C4-2B (cell line): ENCODE measurements at regions not wholly inside any gene's neighbourhood (a gene's known extent, or its start where the extent isn't known, plus 50 kb on each side); places are given as distances from the start of the nearest gene placed in this dataset.

Experiments used
- ZFX ChIP-seq: fragments of 450-650 bp; IDR thresholded peaks from 2 replicates; pipeline ENCODE4 v1.6.1; 2017
- TF ChIP-seq, protein P1 (sequence below): fragments of 450-650 bp; conservative IDR thresholded peaks from 2 replicates; pipeline ENCODE4 v1.5.1; 2017; ENCODE audit warnings: mild to moderate bottlenecking

DNA sequence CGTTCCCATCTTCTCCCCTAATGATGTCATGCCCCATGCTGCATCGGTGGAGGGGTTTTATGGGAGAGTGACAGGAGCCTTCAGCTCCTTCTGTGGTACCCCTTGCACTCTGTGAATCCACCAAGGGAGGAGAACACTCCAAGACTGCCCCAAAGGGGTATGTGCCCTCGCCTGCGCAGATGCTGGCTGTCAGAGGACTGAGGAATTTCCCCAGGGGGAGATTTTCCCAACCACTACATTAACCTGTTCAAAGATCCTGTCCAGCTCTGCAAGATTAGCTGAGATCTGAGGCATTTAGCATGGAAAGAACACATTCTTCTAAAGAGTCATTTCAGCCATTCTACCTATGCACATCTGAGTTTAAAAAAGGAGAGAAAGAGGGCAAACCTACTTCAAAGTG lies 143.2 kb upstream of the ITGA6 start:
- TF ChIP-seq, protein P1, sequence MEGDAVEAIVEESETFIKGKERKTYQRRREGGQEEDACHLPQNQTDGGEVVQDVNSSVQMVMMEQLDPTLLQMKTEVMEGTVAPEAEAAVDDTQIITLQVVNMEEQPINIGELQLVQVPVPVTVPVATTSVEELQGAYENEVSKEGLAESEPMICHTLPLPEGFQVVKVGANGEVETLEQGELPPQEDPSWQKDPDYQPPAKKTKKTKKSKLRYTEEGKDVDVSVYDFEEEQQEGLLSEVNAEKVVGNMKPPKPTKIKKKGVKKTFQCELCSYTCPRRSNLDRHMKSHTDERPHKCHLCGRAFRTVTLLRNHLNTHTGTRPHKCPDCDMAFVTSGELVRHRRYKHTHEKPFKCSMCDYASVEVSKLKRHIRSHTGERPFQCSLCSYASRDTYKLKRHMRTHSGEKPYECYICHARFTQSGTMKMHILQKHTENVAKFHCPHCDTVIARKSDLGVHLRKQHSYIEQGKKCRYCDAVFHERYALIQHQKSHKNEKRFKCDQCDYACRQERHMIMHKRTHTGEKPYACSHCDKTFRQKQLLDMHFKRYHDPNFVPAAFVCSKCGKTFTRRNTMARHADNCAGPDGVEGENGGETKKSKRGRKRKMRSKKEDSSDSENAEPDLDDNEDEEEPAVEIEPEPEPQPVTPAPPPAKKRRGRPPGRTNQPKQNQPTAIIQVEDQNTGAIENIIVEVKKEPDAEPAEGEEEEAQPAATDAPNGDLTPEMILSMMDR: no peak
- no peak for TF ChIP-seq ZFX
